Tibial nerve (tissue), 3 donors: ENCODE measurements at regions not wholly inside any gene's neighbourhood (a gene's known extent, or its start where the extent isn't known, plus 50 kb on each side); places are given as distances from the start of the nearest gene placed in this dataset.

Experiments
- CTCF ChIP-seq, 5 experiments: fragments of 200-600 bp in 3 of 5; fragments of 450-650 bp in 2 of 5; sonication (generic) in 3 of 5; IDR thresholded peaks; one replicate each; pipeline ENCODE4 v1.5.1; 2016 to 2019; ENCODE audit warnings: antibody characterized with exemption in 5 of 5, mild to moderate bottlenecking in 3 of 5, moderate library complexity in 2 of 5
- POLR2A ChIP-seq, 2 donors: fragments of 450-650 bp; IDR thresholded peaks; one replicate each; pipeline ENCODE4 v1.6.1; 2017; ENCODE audit warnings: antibody characterized with exemption in 2 of 2, mild to moderate bottlenecking in 2 of 2, moderate library complexity in 2 of 2

- TF ChIP-seq CTCF (IDR thresholded peaks at IDR 0.05), result no peak
- no peak for TF ChIP-seq POLR2A (IDR thresholded peaks at IDR 0.05)
Observed at GRCh38 chr13:31037874-31038500, 105.5 kb downstream of the TEX26 start.
